K562 (cell line): ENCODE measurements at regions not wholly inside any gene's neighbourhood (a gene's known extent, or its start where the extent isn't known, plus 50 kb on each side); places are given as distances from the start of the nearest gene placed in this dataset.

Experiments used
- BCOR ChIP-seq: fragments of 450-650 bp; IDR thresholded peaks from 2 replicates; pipeline ENCODE4 v1.6.1; 2016
- ELK1 ChIP-seq: sonication (generic); formaldehyde crosslinking; IDR thresholded peaks from 2 replicates; pipeline ENCODE4 v1.8.1; 2022; ENCODE audit warnings: missing genetic modification reagents
- GABPA ChIP-seq: fragments of 200-800 bp; sonication (Bioruptor generic); conservative IDR thresholded peaks from 2 replicates; pipeline ENCODE4 v1.6.1; 2016; ENCODE audit warnings: low read depth, missing genetic modification characterization, missing compliant biosample characterization
- MGA ChIP-seq: fragments of 450-650 bp; IDR thresholded peaks from 2 replicates; pipeline ENCODE4 v1.6.1; 2016; ENCODE audit warnings: mild to moderate bottlenecking, moderate library complexity
- NBN ChIP-seq: fragments of 450-650 bp; IDR thresholded peaks from 2 replicates; pipeline ENCODE4 v1.6.1; 2016; ENCODE audit warnings: low read depth, mild to moderate bottlenecking
- RBM22 ChIP-seq: fragments of 200-400 bp; formaldehyde crosslinking; IDR thresholded peaks from 2 replicates; pipeline ENCODE4 v1.6.1; 2018; ENCODE audit warnings: low read length, low read depth; ENCODE audit not compliant: poor library complexity, severe bottlenecking
- SP1 ChIP-seq: sonication (generic); formaldehyde crosslinking; IDR thresholded peaks from 2 replicates; pipeline ENCODE4 v1.8.1; 2022; ENCODE audit warnings: mild to moderate bottlenecking, missing genetic modification reagents
- TEAD1 ChIP-seq, 2 experiments: fragments of 450-650 bp in 1 of 2; sonication (generic) in 1 of 2; formaldehyde crosslinking; IDR thresholded peaks; 2 replicates each; pipeline versions ENCODE4 v1.4.0 to v1.8.0; 2020 to 2022; ENCODE audit warnings: mild to moderate bottlenecking in 2 of 2, missing genetic modification reagents in 1 of 2
- TF ChIP-seq, protein P1 (sequence below): fragments of 450-650 bp; formaldehyde crosslinking; IDR thresholded peaks from 2 replicates; pipeline ENCODE4 v1.4.0; 2020; ENCODE audit warnings: mild to moderate bottlenecking, mixed read lengths
- TF ChIP-seq, protein P2 (sequence below): sonication (generic); formaldehyde crosslinking; IDR thresholded peaks from 2 replicates; pipeline ENCODE4 v1.8.0; 2022; ENCODE audit warnings: missing genetic modification reagents, mild to moderate bottlenecking, borderline replicate concordance

DNA sequence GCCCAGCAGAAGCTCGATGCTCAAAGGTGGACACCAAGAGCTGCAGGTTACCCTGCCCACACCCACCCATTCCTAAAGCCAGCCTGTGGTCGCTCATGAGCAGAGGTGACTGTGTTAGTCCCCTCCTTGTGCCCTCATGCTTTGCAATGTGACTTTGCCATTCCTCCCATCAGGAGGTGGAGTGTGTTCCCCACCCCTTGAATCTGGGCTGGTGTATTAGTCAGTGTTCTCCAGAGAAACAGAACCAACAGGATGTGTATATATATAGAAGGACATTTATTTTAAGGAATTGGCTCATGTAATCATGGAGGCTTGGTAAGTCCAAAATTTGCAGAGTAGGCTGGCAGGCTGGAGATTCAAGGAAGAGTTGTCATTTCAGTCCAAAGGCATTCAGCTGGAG, 54.4 kb upstream of the RNF24 start (continued):
- no peak for TF ChIP-seq MGA
- TF ChIP-seq NBN = no peak
- no peak for TF ChIP-seq ELK1 (CRISPR knock-in tag)
- TF ChIP-seq, protein P1, sequence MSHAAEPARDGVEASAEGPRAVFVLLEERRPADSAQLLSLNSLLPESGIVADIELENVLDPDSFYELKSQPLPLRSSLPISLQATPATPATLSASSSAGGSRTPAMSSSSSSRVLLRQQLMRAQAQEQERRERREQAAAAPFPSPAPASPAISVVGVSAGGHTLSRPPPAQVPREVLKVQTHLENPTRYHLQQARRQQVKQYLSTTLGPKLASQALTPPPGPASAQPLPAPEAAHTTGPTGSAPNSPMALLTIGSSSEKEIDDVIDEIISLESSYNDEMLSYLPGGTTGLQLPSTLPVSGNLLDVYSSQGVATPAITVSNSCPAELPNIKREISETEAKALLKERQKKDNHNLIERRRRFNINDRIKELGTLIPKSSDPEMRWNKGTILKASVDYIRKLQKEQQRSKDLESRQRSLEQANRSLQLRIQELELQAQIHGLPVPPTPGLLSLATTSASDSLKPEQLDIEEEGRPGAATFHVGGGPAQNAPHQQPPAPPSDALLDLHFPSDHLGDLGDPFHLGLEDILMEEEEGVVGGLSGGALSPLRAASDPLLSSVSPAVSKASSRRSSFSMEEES (CRISPR knock-in tag) = no peak
- TF ChIP-seq SP1 (CRISPR knock-in tag) = no peak
- TF ChIP-seq, protein P2, sequence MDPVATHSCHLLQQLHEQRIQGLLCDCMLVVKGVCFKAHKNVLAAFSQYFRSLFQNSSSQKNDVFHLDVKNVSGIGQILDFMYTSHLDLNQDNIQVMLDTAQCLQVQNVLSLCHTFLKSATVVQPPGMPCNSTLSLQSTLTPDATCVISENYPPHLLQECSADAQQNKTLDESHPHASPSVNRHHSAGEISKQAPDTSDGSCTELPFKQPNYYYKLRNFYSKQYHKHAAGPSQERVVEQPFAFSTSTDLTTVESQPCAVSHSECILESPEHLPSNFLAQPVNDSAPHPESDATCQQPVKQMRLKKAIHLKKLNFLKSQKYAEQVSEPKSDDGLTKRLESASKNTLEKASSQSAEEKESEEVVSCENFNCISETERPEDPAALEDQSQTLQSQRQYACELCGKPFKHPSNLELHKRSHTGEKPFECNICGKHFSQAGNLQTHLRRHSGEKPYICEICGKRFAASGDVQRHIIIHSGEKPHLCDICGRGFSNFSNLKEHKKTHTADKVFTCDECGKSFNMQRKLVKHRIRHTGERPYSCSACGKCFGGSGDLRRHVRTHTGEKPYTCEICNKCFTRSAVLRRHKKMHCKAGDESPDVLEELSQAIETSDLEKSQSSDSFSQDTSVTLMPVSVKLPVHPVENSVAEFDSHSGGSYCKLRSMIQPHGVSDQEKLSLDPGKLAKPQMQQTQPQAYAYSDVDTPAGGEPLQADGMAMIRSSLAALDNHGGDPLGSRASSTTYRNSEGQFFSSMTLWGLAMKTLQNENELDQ (CRISPR knock-in tag) = no peak
- TF ChIP-seq BCOR = no peak
- no peak for TF ChIP-seq GABPA
- TF ChIP-seq RBM22 = no peak
- TF ChIP-seq TEAD1 (CRISPR knock-in tag; IDR thresholded peaks at IDR 0.05) = no peak
- TF ChIP-seq, all 486 proteins: peak for 0
